Thyroid gland (tissue), 4 donors: ENCODE measurements at regions not wholly inside any gene's neighbourhood (a gene's known extent, or its start where the extent isn't known, plus 50 kb on each side); places are given as distances from the start of the nearest gene placed in this dataset.
"Not testable (repeated sequence)": the region's sequence is repeated elsewhere in the genome, so short reads cannot be mapped to it uniquely, and the experiment has no call there.

Experiments
- DNase-seq, 2 donors: peaks; one replicate each; pipeline ENCODE4 v3.0.0-alpha.2; 2019
- H3K27ac ChIP-seq, 3 donors: fragments of 200-600 bp; sonication (generic); 1 replicate in 2 of 3; 2 replicates in 1 of 3; pipeline ENCODE4 v1.5.1; 2016 to 2019; ENCODE audit warnings: mild to moderate bottlenecking in 1 of 3, moderate library complexity in 1 of 3
- H3K27me3 ChIP-seq: fragments of 200-600 bp; sonication (generic); one replicate; pipeline ENCODE4 v1.5.1; 2019
- H3K36me3 ChIP-seq, 2 donors: fragments of 200-600 bp; sonication (generic); one replicate each; pipeline ENCODE4 v1.5.1; 2016 to 2019
- H3K4me1 ChIP-seq, 2 donors: fragments of 200-600 bp; sonication (generic); one replicate each; pipeline ENCODE4 v1.5.1; 2017 to 2019
- H3K4me3 ChIP-seq, 3 donors: fragments of 200-600 bp; sonication (generic); replicated peaks in 1 of 3; 1 replicate in 2 of 3; 2 replicates in 1 of 3; pipeline ENCODE4 v1.5.1; 2016; ENCODE audit warnings: mild to moderate bottlenecking in 1 of 3
- H3K9me3 ChIP-seq: fragments of 200-600 bp; sonication (generic); one replicate; pipeline ENCODE4 v1.5.1; 2017
- CTCF ChIP-seq, 6 experiments: fragments of 200-600 bp in 3 of 6; fragments of 450-650 bp in 3 of 6; sonication (generic) in 3 of 6; IDR thresholded peaks; one replicate each; pipeline ENCODE4 v1.5.1; 2016 to 2019; ENCODE audit warnings: antibody characterized with exemption in 6 of 6, mild to moderate bottlenecking in 2 of 6, inconsistent platforms in 1 of 6, moderate library complexity in 1 of 6
- POLR2A ChIP-seq, 2 donors: fragments of 450-650 bp; IDR thresholded peaks; one replicate each; pipeline ENCODE4 v1.6.1; 2017; ENCODE audit warnings: antibody characterized with exemption in 2 of 2, mild to moderate bottlenecking in 2 of 2, moderate library complexity in 1 of 2
- WGBS, 2 donors: methylation state at CpG; one replicate each; pipeline ENCODE4 v1.1.5; 2017; 5-methylcytosine and 5-hydroxymethylcytosine counted together
- intact Hi-C: fragments of 100-400 bp; cut with DNase I; formaldehyde crosslinking; loops from one replicate; pipeline ENCODE4 v1.15.1; 2023

- no peak for DNase-seq
- Histone ChIP-seq H3K9me3 (no peaks in the 10 kb centered on the region), H3K27ac (no peak overlapping the region), H3K36me3 (no peaks in the 10 kb centered on the region), H3K27me3 (no peaks in the 10 kb centered on the region), H3K4me1 (no peaks in the 10 kb centered on the region), H3K4me3 (no peak overlapping the region)
- no peak for TF ChIP-seq CTCF (IDR thresholded peaks at IDR 0.05)
- TF ChIP-seq POLR2A (IDR thresholded peaks at IDR 0.05), result no peak
- intact Hi-C loops, result no loop called here
- WGBS, 2 donors, result 69 to 84% methylated on average over 1 of the region's 1 CpG
Observed at GRCh38 chr7:12032146-12032545, 178.9 kb upstream of the TMEM106B start.

GRCh38 chr7:12043457-12043856 lies 167.6 kb upstream of the TMEM106B start:
- H3K9me3 ChIP-seq, H3K4me1 ChIP-seq, H3K27me3 ChIP-seq, H3K4me3 ChIP-seq, H3K27ac ChIP-seq, intact Hi-C loops, H3K36me3 ChIP-seq, DNase-seq: not testable (repeated sequence)

GRCh38 chr7:12052211-12052610 lies 158.9 kb upstream of the TMEM106B start:
- intact Hi-C loops, result no loop called here
- 71 to 97% methylated on average over 2 of the region's 2 CpGs for WGBS, 2 donors
- Histone ChIP-seq H3K27ac (no peak overlapping the region), H3K36me3 (no peaks in the 10 kb centered on the region), H3K27me3 (no peaks in the 10 kb centered on the region), H3K4me3 (no peak overlapping the region), H3K4me1 (no peaks in the 10 kb centered on the region), H3K9me3 (no peaks in the 10 kb centered on the region)
- no peak for DNase-seq
- no peak for TF ChIP-seq CTCF (IDR thresholded peaks at IDR 0.05)
- no peak for TF ChIP-seq POLR2A (IDR thresholded peaks at IDR 0.05)

GRCh38 chr7:12053561-12053960 lies 157.5 kb upstream of the TMEM106B start:
- intact Hi-C loops, result no loop called here
- Histone ChIP-seq H3K36me3 (no peaks in the 10 kb centered on the region), H3K27ac (no peak overlapping the region), H3K9me3 (no peaks in the 10 kb centered on the region), H3K27me3 (no peaks in the 10 kb centered on the region), H3K4me3 (no peak overlapping the region), H3K4me1 (no peaks in the 10 kb centered on the region)
- 81 to 86% methylated on average over 5 of the region's 5 CpGs for WGBS, 2 donors
- TF ChIP-seq POLR2A (IDR thresholded peaks at IDR 0.05) (no peak), CTCF (IDR thresholded peaks at IDR 0.05) (no peak)
- DNase-seq, result no peak

GRCh38 chr7:12054830-12055229 lies 156.3 kb upstream of the TMEM106B start:
- H3K9me3 ChIP-seq, result no peaks in the 10 kb centered on the region
- TF ChIP-seq CTCF (IDR thresholded peaks at IDR 0.05) (no peak), POLR2A (IDR thresholded peaks at IDR 0.05) (no peak)
- intact Hi-C loops, result no loop called here
- no peak overlapping the region for H3K27ac ChIP-seq
- H3K27me3 ChIP-seq, result no peaks in the 10 kb centered on the region
- no peaks in the 10 kb centered on the region for H3K36me3 ChIP-seq
- no peak overlapping the region for H3K4me3 ChIP-seq
- no peaks in the 10 kb centered on the region for H3K4me1 ChIP-seq
- no peak for DNase-seq

GRCh38 chr7:12056381-12056780 lies 154.7 kb upstream of the TMEM106B start:
- Histone ChIP-seq H3K9me3 (no peaks in the 10 kb centered on the region), H3K27ac (no peak overlapping the region), H3K4me3 (no peak overlapping the region), H3K4me1 (no peaks in the 10 kb centered on the region), H3K36me3 (no peaks in the 10 kb centered on the region), H3K27me3 (no peaks in the 10 kb centered on the region)
- DNase-seq, result no peak
- TF ChIP-seq CTCF (IDR thresholded peaks at IDR 0.05) (no peak), POLR2A (IDR thresholded peaks at IDR 0.05) (no peak)
- intact Hi-C loops, result no loop called here
